IMR-90 (cell line): ENCODE measurements at regions not wholly inside any gene's neighbourhood (a gene's known extent, or its start where the extent isn't known, plus 50 kb on each side); places are given as distances from the start of the nearest gene placed in this dataset.

ENCODE experiments used
- ATAC-seq: fragments of 200-7000 bp; cut with Tn5 transposase; 2 replicates; pipeline ENCODE4 v1.9.1; 2020; ENCODE audit warnings: low read depth, mild to moderate bottlenecking, moderate library complexity
- BruUV-seq: library from RNA; stranded (reverse); fragments of 400-500 nt; replicated peaks from 2 replicates; lab custom pipeline; 2021; lab: Mats Ljungman, UMichigan
- CTCF ChIA-PET: fragments of 300-600 bp; formaldehyde crosslinking; extraction: SDS; loops from one replicate; lab custom pipeline; 2021; ENCODE audit warnings: antibody characterized with exemption; lab: Yijun Ruan, JAX
- POLR2A ChIA-PET: fragments of 300-600 bp; sonication (Branson Sonifier 250); formaldehyde crosslinking; loops from one replicate; lab custom pipeline; 2022; ENCODE audit warnings: antibody characterized with exemption; ENCODE audit not compliant: unreplicated experiment; lab: Charles Lee
- DNase-seq: peaks from one replicate; pipeline ENCODE4 v3.0.0; 2013
- H2AFZ ChIP-seq: replicated peaks from 2 replicates; pipeline ENCODE3; 2013; ENCODE audit warnings: low read length, mild to moderate bottlenecking; ENCODE audit not compliant: poor library complexity
- H2AK5ac ChIP-seq: 2 replicates; pipeline ENCODE4 v1.6.1; 2013; ENCODE audit warnings: low read depth, low read length, inconsistent platforms
- H2AK9ac ChIP-seq: replicated peaks from 2 replicates; pipeline ENCODE3; 2013; ENCODE audit warnings: mild to moderate bottlenecking, low read depth, low read length, moderate library complexity; ENCODE audit not compliant: poor library complexity
- H2BK120ac ChIP-seq: 2 replicates; pipeline ENCODE4 v1.6.1; 2013; ENCODE audit warnings: low read depth, low read length, inconsistent platforms
- H2BK15ac ChIP-seq: 3 replicates; pipeline ENCODE4 v1.6.1; 2013; ENCODE audit warnings: low read depth, low read length, inconsistent platforms
- H2BK20ac ChIP-seq: 2 replicates; pipeline ENCODE4 v1.6.1; 2013; ENCODE audit warnings: low read depth, mild to moderate bottlenecking, inconsistent platforms, low read length, moderate library complexity
- H2BK5ac ChIP-seq: 2 replicates; pipeline ENCODE4 v1.6.1; 2013; ENCODE audit warnings: mild to moderate bottlenecking, low read depth, low read length, inconsistent platforms; ENCODE audit not compliant: poor library complexity, severe bottlenecking
- H3K14ac ChIP-seq: replicated peaks from 2 replicates; pipeline ENCODE4 v1.6.1; 2013; ENCODE audit warnings: low read depth, low read length, inconsistent platforms
- H3K18ac ChIP-seq: 2 replicates; pipeline ENCODE4 v1.6.1; 2013; ENCODE audit warnings: low read depth, low read length, control low read depth
- H3K23ac ChIP-seq: 2 replicates; pipeline ENCODE4 v1.6.1; 2013; ENCODE audit warnings: low read depth, low read length, inconsistent platforms
- H3K27ac ChIP-seq: 2 replicates; pipeline ENCODE4 v1.5.1; 2013; ENCODE audit warnings: mild to moderate bottlenecking, control low read depth, low read length; ENCODE audit not compliant: insufficient read depth
- H3K27me3 ChIP-seq: 2 replicates; pipeline ENCODE4 v1.6.1; 2013; ENCODE audit warnings: low read length; ENCODE audit not compliant: control insufficient read depth, insufficient read depth
- H3K36me3 ChIP-seq: 2 replicates; pipeline ENCODE4 v1.6.1; 2013; ENCODE audit warnings: low read length, mixed read lengths; ENCODE audit not compliant: control insufficient read depth, insufficient read depth
- H3K4ac ChIP-seq: 2 replicates; pipeline ENCODE4 v1.6.1; 2013; ENCODE audit warnings: low read depth, low read length, inconsistent platforms
- H3K4me1 ChIP-seq: 2 replicates; pipeline ENCODE4 v1.6.1; 2013; ENCODE audit warnings: low read length, mixed read lengths; ENCODE audit not compliant: control insufficient read depth, insufficient read depth
- H3K4me2 ChIP-seq: 2 replicates; pipeline ENCODE4 v1.6.1; 2013; ENCODE audit warnings: low read depth, mild to moderate bottlenecking, control low read depth, low read length, moderate library complexity
- H3K4me3 ChIP-seq: 2 replicates; pipeline ENCODE4 v1.5.1; 2013; ENCODE audit warnings: low read depth, mild to moderate bottlenecking, control low read depth, low read length, moderate library complexity; ENCODE audit not compliant: insufficient read depth
- H3K56ac ChIP-seq: 2 replicates; pipeline ENCODE4 v1.6.1; 2013; ENCODE audit warnings: low read length, inconsistent platforms; ENCODE audit not compliant: insufficient read depth; ENCODE audit errors: extremely low read depth
- H3K79me1 ChIP-seq, 2 experiments: 2 replicates each; pipeline ENCODE4 v1.6.1; 2013; ENCODE audit warnings: low read length in 2 of 2, inconsistent platforms in 1 of 2, low read depth in 1 of 2
- H3K9ac ChIP-seq: 2 replicates; pipeline ENCODE4 v1.6.1; 2013; ENCODE audit warnings: low read depth, low read length, control low read depth
- H3K9me1 ChIP-seq: 2 replicates; pipeline ENCODE4 v1.6.1; 2013; ENCODE audit warnings: low read length, inconsistent platforms; ENCODE audit not compliant: insufficient read depth
- H3K9me3 ChIP-seq: 2 replicates; pipeline ENCODE4 v1.6.1; 2013; ENCODE audit warnings: low read length; ENCODE audit not compliant: control insufficient read depth, insufficient read depth
- H4K20me1 ChIP-seq: 2 replicates; pipeline ENCODE4 v1.6.1; 2013; ENCODE audit warnings: low read length, inconsistent platforms; ENCODE audit not compliant: insufficient read depth
- H4K5ac ChIP-seq: 2 replicates; pipeline ENCODE4 v1.6.1; 2013; ENCODE audit warnings: mild to moderate bottlenecking, low read depth, low read length, control low read depth
- H4K8ac ChIP-seq, 2 experiments: 2 replicates each; pipeline ENCODE4 v1.6.1; 2013; ENCODE audit warnings: low read depth in 2 of 2, low read length in 2 of 2, control low read depth in 1 of 2, inconsistent platforms in 1 of 2
- H4K91ac ChIP-seq: 2 replicates; pipeline ENCODE4 v1.6.1; 2013; ENCODE audit warnings: low read depth, low read length, inconsistent platforms; ENCODE audit not compliant: insufficient read depth
- CEBPB ChIP-seq: IDR thresholded peaks from 2 replicates; pipeline ENCODE4 v1.6.1; 2012; ENCODE audit warnings: low read depth, low read length, improper control_type of control experiment
- CHD1 ChIP-seq: IDR thresholded peaks from 2 replicates; pipeline ENCODE4 v1.6.1; 2012; ENCODE audit warnings: low read depth, low read length, improper control_type of control experiment
- CTCF ChIP-seq: conservative IDR thresholded peaks from 2 replicates; pipeline ENCODE4 v1.5.1; 2012; ENCODE audit warnings: mild to moderate bottlenecking, low read depth, low read length, improper control_type of control experiment
- ELK1 ChIP-seq: fragments of 150-350 bp; IDR thresholded peaks from 2 replicates; pipeline ENCODE4 v1.6.1; 2016; ENCODE audit warnings: low read depth, mild to moderate bottlenecking, low read length, moderate library complexity, borderline replicate concordance
- MAFK ChIP-seq: IDR thresholded peaks from 2 replicates; pipeline ENCODE4 v1.6.1; 2012; ENCODE audit warnings: low read depth, low read length, improper control_type of control experiment
- MAZ ChIP-seq: IDR thresholded peaks from 2 replicates; pipeline ENCODE4 v1.6.1; 2012; ENCODE audit warnings: low read depth, mild to moderate bottlenecking, low read length, improper control_type of control experiment, moderate library complexity, borderline replicate concordance
- MXI1 ChIP-seq: IDR thresholded peaks from 2 replicates; pipeline ENCODE4 v1.6.1; 2012; ENCODE audit warnings: low read depth, mild to moderate bottlenecking, low read length, moderate library complexity, borderline replicate concordance
- RAD21 ChIP-seq: IDR thresholded peaks from 2 replicates; pipeline ENCODE4 v1.6.1; 2012; ENCODE audit warnings: low read length, improper control_type of control experiment
- RFX5 ChIP-seq: IDR thresholded peaks from 2 replicates; pipeline ENCODE4 v1.8.0; 2012; ENCODE audit warnings: low read depth, mild to moderate bottlenecking, low read length, moderate library complexity
- USF2 ChIP-seq: fragments of 150-350 bp; IDR thresholded peaks from 2 replicates; pipeline ENCODE4 v1.6.1; 2017; ENCODE audit warnings: mild to moderate bottlenecking, antibody characterized with exemption, low read length, low read depth
- WGBS, 2 experiments: methylation state at CpG; one replicate each; pipeline versions ENCODE4 v1.1.5 to v1.1.7; 2013; ENCODE audit warnings: missing lambda C conversion rate in 2 of 2; ENCODE audit not compliant: insufficient read length in 1 of 2; ENCODE audit errors: extremely low coverage in 2 of 2; 5-methylcytosine and 5-hydroxymethylcytosine counted together
- dilution Hi-C: fragments of 300-500 bp; cut with HindIII; formaldehyde crosslinking; loops from one replicate; pipeline ENCODE4 v1.14.3; 2018; ENCODE audit warnings: low sequenced_read_pairs; ENCODE audit not compliant: unreplicated experiment
- in situ Hi-C: fragments of 300-500 bp; cut with MboI; formaldehyde crosslinking; loops from 3 replicates; pipeline ENCODE4 v1.14.3; 2019; ENCODE audit warnings: low sequenced_read_pairs, inconsistent platforms, mixed read lengths
- intact Hi-C: fragments of 100-400 bp; cut with micrococcal nuclease; formaldehyde crosslinking; loops from 2 replicates; pipeline ENCODE4 v1.10.0; 2022

GRCh38 chr19:31013384-31014020, 335.7 kb downstream of the TSHZ3 start:
- Histone ChIP-seq H3K56ac (no peak overlapping the region), H4K91ac (no peak overlapping the region), H3K27ac (no peak overlapping the region), H3K14ac (no peak overlapping the region), H3K36me3 (no peaks in the 10 kb centered on the region), H3K23ac (no peak overlapping the region), H4K8ac (no peak overlapping the region), H4K20me1 (no peaks in the 10 kb centered on the region), H3K27me3 (peaks cover 2% of the 10 kb centered on the region; the same call in 1 of the 2 replicates), H3K4me3 (no peak overlapping the region), H2BK15ac (no peak overlapping the region), H3K4ac (no peak overlapping the region), H2AK5ac (no peak overlapping the region), H3K9me3 (no peaks in the 10 kb centered on the region), H2BK5ac (no peak overlapping the region), H2AFZ (no peak overlapping the region), H3K9me1 (no peaks in the 10 kb centered on the region), H3K18ac (no peak overlapping the region), H3K9ac (no peak overlapping the region), H3K4me1 (no peaks in the 10 kb centered on the region), H4K5ac (no peak overlapping the region), H3K4me2 (no peak overlapping the region), H3K79me1 (no peaks in the 10 kb centered on the region), H2AK9ac (no peak overlapping the region), H2BK120ac (no peak overlapping the region), H2BK20ac (no peak overlapping the region)
- ATAC-seq (no peak), DNase-seq (no peak)
- dilution Hi-C loops: no loop called here
- POLR2A ChIA-PET: no interaction called here
- CTCF ChIA-PET: no interaction called here
- in situ Hi-C loops: no loop called here
- no peak for TF ChIP-seq USF2
- no peak for TF ChIP-seq CEBPB
- no peak for TF ChIP-seq CTCF
- no peak for TF ChIP-seq RAD21
- TF ChIP-seq MAZ: no peak
- no peak for TF ChIP-seq ELK1
- no peak for TF ChIP-seq RFX5
- no peak for TF ChIP-seq CHD1
- TF ChIP-seq MXI1: no peak
- TF ChIP-seq MAFK: no peak
- intact Hi-C loops: no loop called here
- 41% methylated on average over 3 of the region's 5 CpGs; no CpG with 5 or more reads in 1 of the 2 experiments for WGBS, 2 experiments
- BruUV-seq: no TSS peak
